GM18508 (cell line): ENCODE measurements at regions not wholly inside any gene's neighbourhood (a gene's known extent, or its start where the extent isn't known, plus 50 kb on each side); places are given as distances from the start of the nearest gene placed in this dataset.
A peak's percentile ranks its signal among the peaks of the same experiment; 100 is the strongest.

Experiments
- ATAC-seq: cut with Tn5 transposase; IDR thresholded peaks from one replicate; pipeline ENCODE4 v1.9.1; 2021; ENCODE audit warnings: moderate number of reproducible peaks; ENCODE audit not compliant: insufficient read depth, unreplicated experiment

- ATAC-seq = no peak
Observed at GRCh38 chr4:123705419-123705818, 308.8 kb downstream of the SPRY1 start.

GRCh38 chr4:123706973-123707372 is 310.4 kb downstream of the SPRY1 start:
- ATAC-seq = no peak

- no peak for ATAC-seq
Observed at GRCh38 chr4:123708902-123709301, 312.3 kb downstream of the SPRY1 start.

GRCh38 chr4:123709336-123709735 is 312.7 kb downstream of the SPRY1 start:
- ATAC-seq = no peak

GRCh38 chr4:123731035-123731434 is 334.4 kb downstream of the SPRY1 start:
- ATAC-seq = no peak

- no peak for ATAC-seq
Observed at GRCh38 chr4:123737156-123737555, 340.6 kb downstream of the SPRY1 start.

GRCh38 chr4:123739806-123740205 is 343.2 kb downstream of the SPRY1 start:
- ATAC-seq = no peak

- no peak for ATAC-seq
Observed at GRCh38 chr4:123740236-123740635, 343.6 kb downstream of the SPRY1 start.

- ATAC-seq = no peak
Observed at GRCh38 chr4:123741906-123742305, 345.3 kb downstream of the SPRY1 start.

- no peak for ATAC-seq
Observed at GRCh38 chr4:123743848-123744247, 347.3 kb downstream of the SPRY1 start.

- ATAC-seq = no peak
Observed at GRCh38 chr4:123744664-123745290, 348.2 kb downstream of the SPRY1 start.

- ATAC-seq = no peak
Observed at GRCh38 chr4:123747016-123747415, 350.4 kb downstream of the SPRY1 start.

- ATAC-seq = no peak
Observed at GRCh38 chr4:123748806-123749205, 352.2 kb downstream of the SPRY1 start.

GRCh38 chr4:123749383-123749782 is 352.8 kb downstream of the SPRY1 start:
- no peak for ATAC-seq

- no peak for ATAC-seq
Observed at GRCh38 chr4:123750044-123750443, 353.4 kb downstream of the SPRY1 start.

- ATAC-seq = no peak
Observed at GRCh38 chr4:123755655-123756054, 359.1 kb downstream of the SPRY1 start.

- no peak for ATAC-seq
Observed at GRCh38 chr4:123767806-123768205, 371.2 kb downstream of the SPRY1 start.

- no peak for ATAC-seq
Observed at GRCh38 chr4:123770884-123771283, 374.3 kb downstream of the SPRY1 start.

- peak; percentile 100 for ATAC-seq
Observed at GRCh38 chr4:123776267-123776666, 379.7 kb downstream of the SPRY1 start.

GRCh38 chr4:123777373-123777772 is 380.8 kb downstream of the SPRY1 start:
- no peak for ATAC-seq

- no peak for ATAC-seq
Observed at GRCh38 chr4:123783151-123783790, 386.7 kb downstream of the SPRY1 start.

GRCh38 chr4:123783921-123784320 is 387.3 kb downstream of the SPRY1 start:
- no peak for ATAC-seq
